Activated gamma-delta T cell treated with Interleukin-2 at 50 U/mL for 16 hours (primary cell): ENCODE measurements at regions not wholly inside any gene's neighbourhood (a gene's known extent, or its start where the extent isn't known, plus 50 kb on each side); places are given as distances from the start of the nearest gene placed in this dataset.
A peak's percentile ranks its signal among the peaks of the same experiment; 100 is the strongest.

Experiments
- DNase-seq: peaks from one replicate; pipeline ENCODE4 v3.0.0-alpha.2; 2020

DNA sequence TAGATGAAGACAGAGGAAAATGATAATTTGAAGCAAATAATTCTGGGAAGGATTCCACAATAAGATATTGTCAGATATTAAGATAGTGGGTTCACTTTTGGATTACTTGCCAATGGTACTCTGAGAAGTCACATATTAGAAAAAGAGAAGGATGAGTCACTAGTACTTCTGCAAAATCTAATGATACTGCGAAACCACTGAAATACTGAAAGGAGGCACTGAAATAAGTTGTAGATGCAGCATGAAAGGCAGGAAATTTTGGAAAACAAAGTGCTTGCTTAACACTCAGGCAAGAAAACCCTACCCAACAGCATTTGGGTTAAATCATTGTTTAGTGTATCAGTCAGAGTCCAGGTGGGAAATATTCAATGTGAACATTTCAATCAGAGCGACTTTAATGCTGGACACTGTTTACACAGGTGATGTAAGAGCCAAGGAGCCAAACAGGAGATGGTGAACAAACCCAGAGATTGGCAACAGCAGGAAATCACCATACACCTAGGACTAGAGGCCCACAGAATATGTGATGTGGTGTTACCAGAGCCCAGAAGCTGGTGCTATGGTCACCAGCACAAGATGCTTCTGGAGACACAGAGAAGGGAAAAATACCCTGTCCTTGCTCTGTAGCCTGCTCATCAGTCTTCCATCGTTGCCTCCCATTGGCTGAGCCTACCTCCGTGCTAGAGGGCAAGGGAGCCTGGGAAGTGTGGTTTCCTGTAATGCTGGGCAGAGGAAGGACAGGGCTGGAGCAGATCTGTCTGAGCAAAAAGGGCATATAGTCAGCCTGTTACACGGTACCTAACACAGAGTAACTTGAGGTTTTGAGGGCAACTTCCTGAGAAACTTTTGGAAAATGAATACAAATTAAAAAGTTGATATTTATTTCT, 204.7 kb upstream of the ITGA4 start:
- no peak for DNase-seq

DNA sequence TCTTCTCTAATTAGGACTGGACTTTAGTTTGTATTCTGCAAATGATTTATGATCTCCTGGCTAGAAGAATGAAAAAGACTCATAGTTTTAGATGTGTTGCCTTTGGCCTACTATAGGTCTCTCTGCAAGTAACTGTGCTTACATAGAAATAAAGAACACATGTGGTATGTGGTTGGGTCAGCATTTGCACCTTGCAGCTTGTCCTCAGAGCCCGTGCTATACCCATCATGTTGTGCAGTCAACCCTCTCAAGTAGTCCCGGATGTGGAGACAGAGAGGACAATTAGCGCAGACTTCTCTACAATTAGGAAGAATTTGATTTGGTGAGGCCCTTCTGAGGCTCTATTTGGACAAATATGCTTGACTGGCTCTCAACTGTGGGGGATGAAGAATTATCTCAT, 203.7 kb upstream of the ITGA4 start:
- DNase-seq: no peak

DNA sequence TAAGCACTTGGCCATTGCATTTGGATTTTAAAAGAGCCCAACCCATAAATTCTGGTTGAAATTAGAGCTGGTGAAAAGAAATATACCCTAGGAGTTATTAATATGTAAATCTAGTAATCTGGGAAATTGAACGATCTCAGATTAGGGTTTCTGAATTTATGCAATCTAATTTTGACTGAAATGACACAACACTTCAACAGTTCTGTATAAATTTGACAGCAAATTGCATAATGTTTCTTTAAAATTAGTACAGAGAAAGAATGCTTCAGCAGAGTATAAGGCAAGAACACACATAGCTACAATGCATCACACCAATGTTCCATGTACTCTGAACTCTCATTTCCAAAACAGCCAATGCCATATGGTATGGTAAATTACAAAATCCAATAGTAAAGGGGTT, 201.5 kb upstream of the ITGA4 start:
- no peak for DNase-seq

DNA sequence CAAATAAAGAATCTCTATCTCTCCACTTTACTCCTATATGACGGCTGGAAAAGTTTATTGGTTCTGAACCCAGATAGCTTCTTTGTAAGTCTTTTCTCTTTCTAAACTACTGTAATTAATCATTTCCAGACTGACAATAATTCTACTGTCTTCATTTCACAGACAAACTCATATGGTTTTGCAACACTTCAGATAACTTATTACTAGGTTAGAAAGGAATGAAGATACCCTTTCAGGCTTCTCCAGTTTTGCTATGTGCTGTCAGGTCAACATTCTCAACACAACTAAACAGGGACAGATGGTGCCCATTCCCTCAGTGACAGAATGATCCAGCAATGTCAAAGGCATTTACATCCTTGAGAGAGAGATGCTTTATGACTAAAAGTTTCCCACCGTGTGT, 198.5 kb upstream of the ITGA4 start:
- DNase-seq: no peak

DNA sequence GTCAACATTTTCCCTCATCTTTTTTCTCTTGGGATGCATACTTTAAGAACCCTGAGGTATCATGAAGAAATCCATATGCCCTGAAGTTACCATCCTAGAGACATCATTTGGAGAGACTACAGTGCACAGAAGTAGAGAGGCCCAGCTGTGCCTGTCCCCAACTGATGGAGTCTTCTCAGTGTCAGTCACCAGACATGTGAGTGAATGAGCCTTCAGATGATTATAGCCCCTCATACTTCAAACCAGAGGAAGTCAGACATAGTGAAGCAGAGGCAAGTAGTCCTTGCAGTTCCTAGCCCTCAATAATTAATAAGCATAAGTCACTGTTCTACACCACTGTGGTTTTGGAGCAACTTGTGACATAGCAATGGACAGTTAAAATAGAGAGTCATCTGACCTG, 194.4 kb upstream of the ITGA4 start:
- DNase-seq: no peak

DNA sequence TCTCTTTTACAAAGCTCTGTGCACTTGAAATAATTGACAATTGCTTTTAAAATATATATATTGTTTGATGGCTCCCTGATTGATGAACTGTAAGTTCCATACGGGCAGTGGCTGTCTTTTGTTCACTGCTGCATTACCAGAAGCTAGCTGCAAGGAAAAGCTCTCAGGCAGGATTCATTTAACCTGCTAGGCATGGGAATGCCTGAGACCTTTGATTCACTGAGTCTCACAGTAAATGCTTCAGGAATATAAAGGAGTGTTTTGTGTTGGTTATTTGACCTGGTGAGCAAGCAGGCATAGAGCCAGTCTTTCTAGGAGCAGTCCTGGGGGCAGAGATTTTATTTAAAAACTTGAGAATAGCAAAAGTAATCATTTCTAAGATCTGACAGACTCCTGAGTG, 193.2 kb upstream of the ITGA4 start:
- no peak for DNase-seq

DNA sequence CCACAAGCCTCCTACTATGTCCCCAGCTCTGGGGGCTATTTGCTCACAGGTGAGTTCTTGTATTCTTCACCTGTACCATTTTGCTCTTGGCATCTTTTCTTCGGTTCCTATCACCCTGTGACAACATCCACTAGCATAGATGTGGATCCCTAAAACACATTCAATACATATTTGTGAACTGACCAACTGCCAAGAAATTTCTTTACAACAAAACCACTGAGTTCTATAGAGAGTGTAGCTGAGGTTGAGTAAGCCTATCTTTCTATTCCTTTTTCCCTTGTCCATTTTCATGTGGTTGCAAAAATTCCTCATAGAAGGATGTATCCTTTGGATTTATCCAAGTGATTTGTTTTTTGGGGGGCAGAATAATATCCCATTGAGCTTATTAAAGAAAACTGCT, 192.7 kb upstream of the ITGA4 start:
- DNase-seq: no peak

DNA sequence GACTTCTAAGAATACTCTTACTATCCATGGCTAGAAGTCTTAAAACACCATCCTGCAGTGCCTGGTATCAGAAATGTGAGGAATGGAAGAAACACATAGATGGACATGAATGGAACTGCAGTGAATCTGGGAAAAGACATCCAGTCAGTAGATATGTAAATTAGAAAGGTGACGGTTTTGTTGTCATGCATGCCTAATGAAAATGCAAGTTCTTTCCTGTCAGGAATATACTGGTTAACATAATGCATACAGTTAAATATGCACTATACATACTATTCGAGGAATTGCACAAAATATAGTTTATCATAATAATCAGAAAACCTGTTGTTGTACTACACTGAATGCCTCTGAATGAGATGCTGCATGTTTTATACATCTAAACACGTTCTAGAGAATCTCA, 190.6 kb upstream of the ITGA4 start:
- DNase-seq: no peak

DNA sequence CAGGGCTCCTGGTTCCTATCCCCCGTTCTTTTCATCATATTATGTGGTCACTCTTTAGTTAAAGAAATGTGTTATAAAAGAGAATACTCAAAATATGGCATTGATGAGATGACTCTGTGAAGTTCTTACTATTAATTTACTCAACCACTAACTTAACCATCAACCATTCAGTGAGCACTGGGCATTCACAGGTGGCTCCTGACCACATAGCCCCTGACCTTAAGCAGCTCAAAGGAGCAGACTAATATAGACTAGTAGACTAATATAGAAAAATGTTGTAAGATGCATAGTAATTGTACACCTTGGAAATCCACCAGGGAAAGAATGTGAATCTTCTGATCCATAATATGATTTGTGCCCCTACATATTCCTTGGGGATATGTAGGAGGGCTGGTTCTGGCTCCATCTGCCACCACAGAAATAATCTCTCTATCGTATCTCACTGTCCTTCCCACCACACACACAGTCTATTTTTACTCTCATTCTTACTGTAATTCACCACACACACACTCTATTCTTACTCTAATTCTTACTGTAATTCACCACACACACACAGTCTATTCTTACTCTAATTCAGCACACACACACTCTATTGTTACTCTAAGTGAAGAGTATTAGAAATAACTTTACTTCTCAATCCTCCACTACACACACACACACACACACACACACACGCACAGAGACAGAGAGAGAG, 188.9 kb upstream of the ITGA4 start:
- DNase-seq: no peak

DNA sequence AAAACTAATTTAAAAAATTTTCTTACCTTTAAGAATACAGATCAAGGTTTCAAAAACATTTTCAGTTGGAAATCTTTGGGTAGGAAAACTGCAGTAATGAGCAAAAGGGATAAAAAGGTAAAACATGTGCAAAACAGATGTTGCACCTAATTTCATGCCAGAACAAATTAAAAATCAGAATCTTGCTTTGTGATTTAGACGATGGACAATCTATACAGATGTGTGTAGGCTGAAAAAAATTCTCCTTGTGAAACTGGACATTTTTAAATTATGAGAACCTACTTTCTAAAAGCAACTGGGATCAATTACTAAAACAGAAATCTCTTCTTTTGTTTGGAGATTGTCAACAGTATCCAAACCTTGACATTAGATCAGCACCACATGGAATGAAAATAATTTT, 183.2 kb upstream of the ITGA4 start:
- DNase-seq: no peak

DNA sequence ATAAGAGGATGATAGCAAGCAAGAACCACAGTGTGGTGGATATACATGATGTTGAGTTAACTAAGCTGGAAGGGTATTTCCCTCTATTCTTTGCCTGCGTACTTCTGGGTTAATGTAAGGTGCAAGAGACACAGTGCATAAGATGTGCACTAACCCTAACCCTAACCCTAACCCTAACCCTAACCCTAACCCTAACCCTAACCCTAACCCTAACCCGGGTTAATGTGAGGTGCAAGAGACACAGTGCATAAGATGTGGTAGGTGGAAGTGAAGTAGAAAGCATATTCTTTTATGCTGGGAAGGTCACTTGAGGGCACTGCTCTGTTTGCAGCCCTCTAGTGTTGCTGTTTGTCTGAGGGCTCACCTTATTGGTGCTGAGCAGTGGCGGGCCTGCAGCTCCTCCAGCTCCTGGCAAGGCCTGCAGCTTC, 181.5 kb upstream of the ITGA4 start:
- peak; percentile 30 for DNase-seq

DNA sequence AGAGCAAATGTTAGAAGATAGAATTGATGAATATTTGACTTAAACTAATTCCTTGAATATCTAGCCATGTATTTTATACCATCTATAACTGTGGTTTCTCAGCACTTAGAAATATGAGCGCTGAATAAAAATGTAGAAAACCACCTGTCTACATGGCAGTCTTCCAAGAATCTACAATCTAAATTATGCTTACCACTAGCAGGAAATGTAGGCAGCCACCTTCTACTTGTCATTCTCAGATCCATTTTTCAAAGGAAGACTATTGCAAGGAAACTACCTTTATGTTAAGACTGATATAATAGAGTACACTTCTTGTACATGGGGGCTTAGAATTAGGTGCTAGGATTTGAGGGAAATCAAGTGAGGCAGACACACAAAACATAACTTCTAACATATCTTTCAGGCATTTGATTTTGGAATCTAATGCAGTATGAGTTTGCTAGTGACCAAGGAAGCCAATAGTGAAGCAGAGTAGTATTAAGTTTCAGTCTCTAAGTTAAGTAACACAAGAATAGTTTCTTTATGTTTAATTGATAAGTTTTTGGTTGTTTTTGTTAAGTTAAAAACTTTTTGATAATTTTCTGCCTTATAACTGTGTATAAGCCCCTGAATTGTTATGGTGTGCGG, 175.9 kb upstream of the ITGA4 start:
- DNase-seq: no peak

DNA sequence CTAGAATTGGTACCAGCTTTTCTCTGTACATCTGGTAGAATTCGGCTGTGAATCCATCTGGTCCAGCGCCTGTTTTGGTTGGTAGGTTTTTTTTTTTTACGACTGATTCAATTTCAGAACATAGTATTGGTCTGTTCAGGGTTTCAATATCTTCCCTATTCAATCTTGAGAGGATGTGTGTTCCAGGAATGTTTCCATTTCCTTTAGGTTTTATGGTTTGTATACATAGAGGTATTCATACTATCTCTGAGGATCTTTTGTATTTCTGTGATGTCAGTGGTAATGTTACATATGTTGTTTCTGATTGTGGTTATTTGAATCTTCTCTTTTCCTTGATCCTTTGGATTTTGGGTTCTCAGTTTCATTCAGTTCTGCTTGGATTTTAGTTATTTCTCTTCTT, 172.1 kb upstream of the ITGA4 start:
- no peak for DNase-seq

DNA sequence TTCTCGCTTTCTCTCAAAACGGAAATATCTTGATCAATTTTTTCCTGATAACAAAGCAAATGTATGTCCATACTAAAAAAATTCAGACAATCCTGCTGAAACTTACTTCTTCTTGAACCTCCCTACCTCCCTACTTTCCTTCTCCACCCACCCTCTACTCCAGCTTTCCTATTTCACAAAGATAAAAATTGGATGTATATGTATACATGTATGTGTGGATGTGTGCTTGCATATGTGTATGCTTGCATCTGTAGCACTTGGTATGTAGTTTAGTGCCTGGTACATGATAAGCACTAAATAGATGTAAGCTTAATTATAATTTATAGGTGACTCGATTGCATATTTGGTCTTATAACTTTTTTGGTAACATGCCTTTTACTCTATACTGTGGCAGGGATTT, 167.5 kb upstream of the ITGA4 start:
- DNase-seq: no peak

DNA sequence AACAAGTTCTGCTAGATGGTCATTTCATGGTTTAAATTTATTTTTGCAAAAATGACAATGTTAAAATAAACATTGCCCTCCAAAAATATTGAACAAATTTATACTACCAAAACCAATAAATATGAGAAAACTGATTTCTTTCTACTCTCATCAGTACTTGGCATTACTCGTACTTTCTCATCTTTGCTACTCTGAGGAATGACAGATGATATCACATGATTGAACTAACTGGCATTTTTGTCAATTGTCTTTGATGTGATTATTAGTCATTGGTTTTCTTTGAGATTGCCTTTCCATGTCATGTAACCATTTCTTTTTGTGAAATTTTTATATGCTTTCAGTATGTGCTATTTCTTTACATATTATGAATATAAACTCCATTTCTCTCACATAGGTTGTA, 167.0 kb upstream of the ITGA4 start:
- no peak for DNase-seq

DNA sequence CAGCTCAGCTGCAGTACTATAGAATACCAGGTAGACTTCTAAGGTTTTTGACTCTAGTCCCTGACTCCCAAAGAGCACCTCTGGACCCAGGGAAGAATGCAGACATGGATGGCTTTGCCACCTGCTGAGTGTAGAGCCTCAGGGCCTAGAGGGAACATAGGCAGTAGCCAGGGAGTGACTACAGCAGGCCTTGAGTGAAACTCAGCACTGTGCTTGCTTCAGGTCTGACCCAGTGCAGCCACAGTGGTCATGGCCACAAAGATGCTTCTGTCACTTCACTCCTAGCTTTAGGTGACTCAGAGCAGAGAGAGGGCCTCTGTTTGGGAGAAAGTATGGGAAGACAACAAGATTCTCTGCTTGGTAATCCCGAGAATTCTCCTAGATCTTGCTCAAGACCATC, 162.2 kb upstream of the ITGA4 start:
- no peak for DNase-seq

DNA sequence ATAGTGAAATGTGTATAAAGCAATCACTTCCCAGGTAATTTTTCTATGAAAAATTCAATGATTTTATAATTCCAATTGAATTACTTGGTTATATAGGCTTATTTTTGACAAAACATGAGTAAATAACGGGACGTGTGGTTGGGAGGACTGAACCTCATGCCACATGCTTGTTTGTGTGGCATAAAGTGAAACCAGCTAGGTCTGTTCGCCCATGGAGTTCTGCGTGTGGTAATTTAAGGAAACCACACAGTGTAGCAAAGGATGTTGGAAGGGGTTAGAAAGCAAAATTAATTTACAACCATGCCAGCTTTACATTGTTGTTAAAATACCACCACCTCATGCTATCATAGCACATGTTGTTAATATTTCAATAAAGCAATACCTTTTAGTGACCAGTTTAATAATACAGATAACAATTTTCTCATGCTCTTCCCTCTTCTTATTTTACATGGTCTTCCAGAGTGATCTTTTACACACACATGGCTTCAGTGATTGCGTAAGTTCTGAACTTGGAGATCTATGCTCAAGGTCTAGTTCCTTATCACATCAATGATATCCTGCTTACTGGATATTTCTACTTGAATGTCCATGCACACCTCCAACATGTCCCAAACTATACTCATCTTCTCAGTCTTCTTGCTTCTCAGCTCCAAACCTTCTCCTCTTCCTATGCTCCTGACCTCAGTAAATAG, 156.4 kb upstream of the ITGA4 start:
- DNase-seq: peak; percentile 46

DNA sequence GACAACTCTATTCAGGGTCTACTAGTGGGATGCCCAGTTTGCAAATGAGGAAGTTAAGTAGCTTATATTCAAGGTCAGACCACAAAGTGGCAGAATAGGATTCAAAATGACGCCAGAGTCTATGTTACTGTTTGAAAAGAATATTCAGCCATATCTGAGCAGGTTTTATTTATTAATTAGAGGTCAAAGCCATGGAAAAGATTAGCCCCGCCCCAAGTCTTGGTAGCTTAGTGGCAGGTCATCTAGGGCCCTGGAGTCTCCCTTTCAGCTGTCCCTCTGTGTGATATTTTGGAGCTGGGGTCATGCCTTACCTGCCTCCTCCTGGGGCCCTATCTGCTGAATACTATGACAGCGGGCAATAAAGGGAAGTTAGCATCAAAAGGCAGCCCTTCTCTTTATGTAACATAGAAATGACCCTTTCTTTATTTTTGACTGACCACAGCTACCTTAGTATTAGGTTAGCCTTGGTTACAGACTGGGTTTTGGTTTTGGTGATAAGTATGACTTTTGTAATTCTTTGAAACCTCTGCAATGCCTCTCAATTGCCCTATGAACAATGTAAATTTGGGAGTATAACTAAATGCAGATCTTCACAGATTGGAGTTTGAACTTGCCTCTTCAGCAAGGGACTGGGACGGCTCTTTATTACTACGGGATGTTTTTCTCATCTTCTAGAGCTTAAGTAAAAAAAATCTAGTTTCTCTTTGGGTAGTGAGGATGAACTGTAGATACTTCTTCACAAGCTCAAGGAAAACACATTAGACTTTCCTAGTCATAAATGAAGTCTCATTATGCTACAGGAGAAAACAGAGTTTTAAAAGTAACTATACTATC, 153.0 kb upstream of the ITGA4 start:
- DNase-seq: no peak

DNA sequence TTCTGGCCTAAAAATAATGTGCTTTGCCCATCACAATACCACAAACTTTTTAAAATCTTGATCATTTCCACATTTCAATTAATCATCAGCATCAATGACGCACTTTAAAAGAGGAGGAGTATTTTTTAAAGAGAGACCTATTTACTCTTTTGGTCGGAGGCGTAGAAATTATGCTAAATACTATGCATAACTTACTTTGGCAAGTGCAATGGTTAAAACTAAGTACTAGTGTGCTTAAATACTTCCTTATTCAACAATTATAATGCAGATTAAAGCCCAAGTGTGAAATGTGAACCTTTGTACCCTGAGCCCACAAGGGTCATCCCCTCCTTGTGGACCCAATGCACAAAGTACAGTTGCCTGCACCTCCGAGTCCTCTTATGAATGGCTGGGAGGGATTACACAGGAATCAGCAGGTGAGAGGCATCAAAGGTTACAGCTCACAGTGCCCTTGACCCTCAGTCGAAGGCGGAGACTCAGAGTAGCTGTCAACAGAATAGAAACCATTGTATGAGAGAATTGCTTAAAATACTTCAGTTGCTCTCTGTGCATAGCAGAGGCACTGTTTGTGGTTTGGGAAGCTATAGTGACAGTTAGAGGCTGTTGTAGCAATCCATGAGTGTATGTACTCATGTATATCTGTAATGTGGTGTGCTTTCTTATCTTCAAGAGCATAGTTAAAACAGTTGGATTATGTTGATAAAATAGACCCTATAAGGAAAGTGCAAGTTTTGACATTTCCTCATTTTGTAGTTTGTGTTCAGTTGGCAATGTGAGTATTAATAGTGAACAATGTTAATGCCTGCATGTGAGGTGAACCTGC, 151.7 kb upstream of the ITGA4 start:
- DNase-seq: peak; percentile 24

DNA sequence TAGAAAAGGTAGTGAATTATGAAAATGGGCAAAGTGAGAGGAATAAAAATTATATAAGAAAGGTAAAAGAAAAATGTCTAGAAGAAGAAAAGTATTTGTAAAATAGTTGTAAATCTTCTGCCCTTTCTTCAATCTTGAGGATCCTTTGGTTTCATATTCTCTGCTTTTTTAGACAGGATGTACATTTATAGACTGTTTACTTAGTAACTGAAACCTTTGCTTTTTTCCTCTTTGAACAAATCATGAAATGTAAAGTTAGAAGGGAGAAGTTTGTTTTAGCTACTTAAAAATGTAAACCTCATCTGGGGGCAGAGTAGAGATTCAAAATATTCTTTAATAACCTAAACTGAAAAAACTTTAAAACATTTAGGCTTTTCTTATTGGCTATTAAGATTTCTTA, 150.4 kb upstream of the ITGA4 start:
- no peak for DNase-seq

DNA sequence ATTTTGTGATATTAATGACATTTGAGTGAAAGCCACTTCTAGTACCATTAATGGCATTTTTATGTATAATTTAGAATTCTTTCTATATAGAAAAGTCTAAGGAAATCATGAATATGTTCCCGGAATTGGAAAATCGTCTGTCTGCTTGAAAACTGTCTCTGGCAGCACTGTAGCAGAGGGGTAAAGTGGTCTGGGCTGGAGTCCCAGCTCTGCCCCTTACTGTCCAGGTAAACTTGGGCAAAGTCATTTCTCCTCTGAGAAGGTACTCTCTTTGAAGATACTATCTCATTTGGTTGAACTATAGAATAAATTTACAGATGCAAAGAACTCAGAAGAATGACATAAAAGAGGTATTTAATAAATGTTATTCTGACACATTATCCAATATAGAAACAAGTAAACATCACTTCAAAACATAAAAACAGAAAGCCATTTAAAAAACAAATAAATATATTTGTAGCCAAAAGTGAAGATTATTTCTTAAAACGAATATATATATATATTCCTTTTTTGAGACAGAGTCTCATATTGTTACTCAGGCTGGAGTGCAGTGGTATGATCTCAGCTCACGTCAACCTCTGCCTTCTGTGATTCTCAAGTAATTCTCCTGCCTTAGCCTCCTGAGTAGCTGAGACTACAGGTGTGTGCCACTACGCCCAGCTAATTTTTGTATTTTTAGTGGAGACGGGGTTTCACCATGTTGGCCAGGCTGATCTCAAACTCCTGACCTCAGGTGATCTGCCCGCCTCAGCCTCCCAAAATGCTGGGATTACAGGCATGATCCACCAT, 149.8 kb upstream of the ITGA4 start:
- DNase-seq: no peak
